IMR-90 (cell line): ENCODE measurements at regions not wholly inside any gene's neighbourhood (a gene's known extent, or its start where the extent isn't known, plus 50 kb on each side); places are given as distances from the start of the nearest gene placed in this dataset.

Experiments
- BHLHE40 ChIP-seq: fragments of 150-350 bp; IDR thresholded peaks from 2 replicates; pipeline ENCODE4 v1.6.1; 2016; ENCODE audit warnings: mild to moderate bottlenecking, low read depth, low read length
- CEBPB ChIP-seq: IDR thresholded peaks from 2 replicates; pipeline ENCODE4 v1.6.1; 2012; ENCODE audit warnings: low read depth, low read length, improper control_type of control experiment
- CHD1 ChIP-seq: IDR thresholded peaks from 2 replicates; pipeline ENCODE4 v1.6.1; 2012; ENCODE audit warnings: low read depth, low read length, improper control_type of control experiment
- CTCF ChIP-seq: conservative IDR thresholded peaks from 2 replicates; pipeline ENCODE4 v1.5.1; 2012; ENCODE audit warnings: mild to moderate bottlenecking, low read depth, low read length, improper control_type of control experiment
- FOS ChIP-seq: fragments of 150-350 bp; IDR thresholded peaks from 2 replicates; pipeline ENCODE4 v1.6.1; 2016; ENCODE audit warnings: low read depth, low read length
- MAFK ChIP-seq: IDR thresholded peaks from 2 replicates; pipeline ENCODE4 v1.6.1; 2012; ENCODE audit warnings: low read depth, low read length, improper control_type of control experiment
- MXI1 ChIP-seq: IDR thresholded peaks from 2 replicates; pipeline ENCODE4 v1.6.1; 2012; ENCODE audit warnings: low read depth, mild to moderate bottlenecking, low read length, moderate library complexity, borderline replicate concordance
- POLR2A ChIP-seq: IDR thresholded peaks from 2 replicates; pipeline ENCODE4 v1.6.1; 2012; ENCODE audit warnings: mild to moderate bottlenecking, low read depth, low read length
- RAD21 ChIP-seq: IDR thresholded peaks from 2 replicates; pipeline ENCODE4 v1.6.1; 2012; ENCODE audit warnings: low read length, improper control_type of control experiment
- RCOR1 ChIP-seq: IDR thresholded peaks from 2 replicates; pipeline ENCODE4 v1.6.1; 2012; ENCODE audit warnings: mild to moderate bottlenecking, low read length, improper control_type of control experiment; ENCODE audit not compliant: insufficient replicate concordance
- RFX5 ChIP-seq: IDR thresholded peaks from 2 replicates; pipeline ENCODE4 v1.8.0; 2012; ENCODE audit warnings: low read depth, mild to moderate bottlenecking, low read length, moderate library complexity
- SMC3 ChIP-seq: fragments of 150-350 bp; IDR thresholded peaks from 2 replicates; pipeline ENCODE4 v1.6.1; 2016; ENCODE audit warnings: low read depth, mild to moderate bottlenecking, antibody characterized with exemption, low read length, moderate library complexity
- USF2 ChIP-seq: fragments of 150-350 bp; IDR thresholded peaks from 2 replicates; pipeline ENCODE4 v1.6.1; 2017; ENCODE audit warnings: mild to moderate bottlenecking, antibody characterized with exemption, low read length, low read depth

GRCh38 chr2:128494307-128494639 is 175.6 kb upstream of the HS6ST1 start:
- no peak for TF ChIP-seq CTCF
- no peak for TF ChIP-seq SMC3
- TF ChIP-seq POLR2A = no peak
- TF ChIP-seq RCOR1 = no peak
- TF ChIP-seq BHLHE40 = no peak
- no peak for TF ChIP-seq MXI1
- no peak for TF ChIP-seq FOS
- no peak for TF ChIP-seq CEBPB
- no peak for TF ChIP-seq RFX5
- no peak for TF ChIP-seq RAD21
- no peak for TF ChIP-seq MAFK
- no peak for TF ChIP-seq CHD1
- no peak for TF ChIP-seq USF2
